ENCODE measurements at regions not wholly inside any gene's neighbourhood (a gene's known extent, or its start where the extent isn't known, plus 50 kb on each side); places are given as distances from the start of the nearest gene placed in this dataset.

GRCh38 chr10:88100281-88100680 is 236.9 kb downstream of the PTEN start:
- POLR2A ChIA-PET: interaction anchor here (0.6 kb wide), 1 partner anchor 175 kb away, joined by 4 read pairs; no protein-coding TSS in a partner anchor
- H3K9ac ChIP-seq (ENCODE audit: control insufficient read depth, insufficient read depth, low read length): no peak overlapping the region
- RAD21 ChIA-PET (ENCODE audit: unreplicated experiment): interaction anchor here (0.9 to 1.6 kb wide), 4 partner anchors 8 to 453 kb away, joined by 3 to 7 read pairs (median 4); no protein-coding TSS in a partner anchor
- H3K27ac ChIP-seq (ENCODE audit: control insufficient read depth, insufficient read depth): no peak overlapping the region
- H2AFZ ChIP-seq (ENCODE audit: control insufficient read depth, low read depth, low read length): no peak overlapping the region
- H3K4me2 ChIP-seq (ENCODE audit: control insufficient read depth, insufficient read depth): no peak overlapping the region
- H3K4me1 ChIP-seq (ENCODE audit: control insufficient read depth, insufficient read depth, low read length): peaks cover 19% of the 10 kb centered on the region
- FAIRE-seq: no peak
- no peak for DNase-seq (ENCODE audit: low read depth, low spot score)
- ATAC-seq: no peak
- CTCF ChIA-PET: interaction anchor here (0.8 to 2.2 kb wide), 4 partner anchors 8 to 288 kb away, joined by 3 to 6 read pairs (median 5); no protein-coding TSS in a partner anchor
- H3K9me3 ChIP-seq (replicated peaks; ENCODE audit: control insufficient read depth, insufficient read depth, low read length): no peaks in the 10 kb centered on the region
- SMC1A ChIA-PET (ENCODE audit: uncharacterized antibody, unreplicated experiment): interaction anchor here (0.9 to 13.1 kb wide), 6 partner anchors 9 to 289 kb away, joined by 3 to 210 read pairs (median 4); no protein-coding TSS in a partner anchor
- no TSS peak for BruUV-seq (replicated peaks)
- no peaks in the 10 kb centered on the region for H3K79me2 ChIP-seq (ENCODE audit: control insufficient read depth, insufficient read depth, low read length)
- in situ Hi-C loops (cut with MboI) (no loop called here), intact Hi-C loops (cut with micrococcal nuclease; ENCODE audit: unreplicated experiment) (no loop called here)
- H3K36me3 ChIP-seq (ENCODE audit: control insufficient read depth in 2 of 2, insufficient read depth in 2 of 2, low read length in 1 of 2): no peaks in the 10 kb centered on the region
- no peaks in the 10 kb centered on the region for H3K27me3 ChIP-seq (replicated peaks in 1 of 2; ENCODE audit: control insufficient read depth in 2 of 2, insufficient read depth in 2 of 2, low read length in 1 of 2)
- no peaks in the 10 kb centered on the region for H4K20me1 ChIP-seq (ENCODE audit: control insufficient read depth, insufficient read depth)
- H3K4me3 ChIP-seq: no peak overlapping the region
- TF ChIP-seq ZBTB4 (CRISPR knock-in tag; IDR thresholded peaks at IDR 0.05): no peak
- TF ChIP-seq PAX5 (IDR thresholded peaks at IDR 0.05; ENCODE audit: borderline replicate concordance, low read depth, low read length): no peak
- no peak for TF ChIP-seq ATF7 (IDR thresholded peaks at IDR 0.05; ENCODE audit: low read depth)
- TF ChIP-seq, protein P1, sequence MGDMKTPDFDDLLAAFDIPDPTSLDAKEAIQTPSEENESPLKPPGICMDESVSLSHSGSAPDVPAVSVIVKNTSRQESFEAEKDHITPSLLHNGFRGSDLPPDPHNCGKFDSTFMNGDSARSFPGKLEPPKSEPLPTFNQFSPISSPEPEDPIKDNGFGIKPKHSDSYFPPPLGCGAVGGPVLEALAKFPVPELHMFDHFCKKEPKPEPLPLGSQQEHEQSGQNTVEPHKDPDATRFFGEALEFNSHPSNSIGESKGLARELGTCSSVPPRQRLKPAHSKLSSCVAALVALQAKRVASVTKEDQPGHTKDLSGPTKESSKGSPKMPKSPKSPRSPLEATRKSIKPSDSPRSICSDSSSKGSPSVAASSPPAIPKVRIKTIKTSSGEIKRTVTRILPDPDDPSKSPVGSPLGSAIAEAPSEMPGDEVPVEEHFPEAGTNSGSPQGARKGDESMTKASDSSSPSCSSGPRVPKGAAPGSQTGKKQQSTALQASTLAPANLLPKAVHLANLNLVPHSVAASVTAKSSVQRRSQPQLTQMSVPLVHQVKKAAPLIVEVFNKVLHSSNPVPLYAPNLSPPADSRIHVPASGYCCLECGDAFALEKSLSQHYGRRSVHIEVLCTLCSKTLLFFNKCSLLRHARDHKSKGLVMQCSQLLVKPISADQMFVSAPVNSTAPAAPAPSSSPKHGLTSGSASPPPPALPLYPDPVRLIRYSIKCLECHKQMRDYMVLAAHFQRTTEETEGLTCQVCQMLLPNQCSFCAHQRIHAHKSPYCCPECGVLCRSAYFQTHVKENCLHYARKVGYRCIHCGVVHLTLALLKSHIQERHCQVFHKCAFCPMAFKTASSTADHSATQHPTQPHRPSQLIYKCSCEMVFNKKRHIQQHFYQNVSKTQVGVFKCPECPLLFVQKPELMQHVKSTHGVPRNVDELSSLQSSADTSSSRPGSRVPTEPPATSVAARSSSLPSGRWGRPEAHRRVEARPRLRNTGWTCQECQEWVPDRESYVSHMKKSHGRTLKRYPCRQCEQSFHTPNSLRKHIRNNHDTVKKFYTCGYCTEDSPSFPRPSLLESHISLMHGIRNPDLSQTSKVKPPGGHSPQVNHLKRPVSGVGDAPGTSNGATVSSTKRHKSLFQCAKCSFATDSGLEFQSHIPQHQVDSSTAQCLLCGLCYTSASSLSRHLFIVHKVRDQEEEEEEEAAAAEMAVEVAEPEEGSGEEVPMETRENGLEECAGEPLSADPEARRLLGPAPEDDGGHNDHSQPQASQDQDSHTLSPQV (IDR thresholded peaks at IDR 0.05): no peak
- TF ChIP-seq, protein P2, sequence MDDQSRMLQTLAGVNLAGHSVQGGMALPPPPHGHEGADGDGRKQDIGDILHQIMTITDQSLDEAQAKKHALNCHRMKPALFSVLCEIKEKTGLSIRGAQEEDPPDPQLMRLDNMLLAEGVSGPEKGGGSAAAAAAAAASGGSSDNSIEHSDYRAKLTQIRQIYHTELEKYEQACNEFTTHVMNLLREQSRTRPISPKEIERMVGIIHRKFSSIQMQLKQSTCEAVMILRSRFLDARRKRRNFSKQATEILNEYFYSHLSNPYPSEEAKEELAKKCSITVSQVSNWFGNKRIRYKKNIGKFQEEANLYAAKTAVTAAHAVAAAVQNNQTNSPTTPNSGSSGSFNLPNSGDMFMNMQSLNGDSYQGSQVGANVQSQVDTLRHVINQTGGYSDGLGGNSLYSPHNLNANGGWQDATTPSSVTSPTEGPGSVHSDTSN (IDR thresholded peaks at IDR 0.05; ENCODE audit: insufficient replicate concordance, low read depth, low read length): no peak
- TF ChIP-seq, protein P3, sequence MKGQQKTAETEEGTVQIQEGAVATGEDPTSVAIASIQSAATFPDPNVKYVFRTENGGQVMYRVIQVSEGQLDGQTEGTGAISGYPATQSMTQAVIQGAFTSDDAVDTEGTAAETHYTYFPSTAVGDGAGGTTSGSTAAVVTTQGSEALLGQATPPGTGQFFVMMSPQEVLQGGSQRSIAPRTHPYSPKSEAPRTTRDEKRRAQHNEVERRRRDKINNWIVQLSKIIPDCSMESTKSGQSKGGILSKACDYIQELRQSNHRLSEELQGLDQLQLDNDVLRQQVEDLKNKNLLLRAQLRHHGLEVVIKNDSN (IDR thresholded peaks at IDR 0.05; ENCODE audit: borderline replicate concordance, extremely low read length, insufficient read depth, low read depth, low read length): no peak
- TF ChIP-seq SP1 (IDR thresholded peaks at IDR 0.05; ENCODE audit: low read depth, low read length): no peak
- TF ChIP-seq POU2F2 (IDR thresholded peaks at IDR 0.05; ENCODE audit: borderline replicate concordance, low read depth, low read length): no peak
- no peak for TF ChIP-seq ZNF384 (IDR thresholded peaks at IDR 0.05; ENCODE audit: borderline replicate concordance, low read depth, low read length)
- no peak for TF ChIP-seq IKZF1 (conservative IDR thresholded peaks at IDR 0.05)
- no peak for TF ChIP-seq NR2C2 (IDR thresholded peaks at IDR 0.05; ENCODE audit: borderline replicate concordance, control insufficient read depth, insufficient read length, low read depth)
- TF ChIP-seq FOXK2 (IDR thresholded peaks at IDR 0.05): no peak
- no peak for TF ChIP-seq SIN3A (IDR thresholded peaks at IDR 0.05; ENCODE audit: low read depth, low read length)
- TF ChIP-seq MXI1 (IDR thresholded peaks at IDR 0.05; ENCODE audit: low read depth, low read length): no peak

Data from GM12878 (cell line).